SK-N-SH (cell line): ENCODE measurements at regions not wholly inside any gene's neighbourhood (a gene's known extent, or its start where the extent isn't known, plus 50 kb on each side); places are given as distances from the start of the nearest gene placed in this dataset.

Experiments used
- CTCF ChIA-PET: fragments of 300-600, 350-600 bp; formaldehyde crosslinking; extraction: SDS; loops from one replicate; lab custom pipeline; 2021; lab: Yijun Ruan, JAX
- POLR2A ChIA-PET: fragments of 350-600 bp; sonication (Branson Sonifier 250); formaldehyde crosslinking; extraction: SDS; loops from one replicate; lab custom pipeline; 2020; ENCODE audit warnings: antibody characterized with exemption, inconsistent platforms; lab: Yijun Ruan, JAX
- DNase-seq: peaks from one replicate; pipeline ENCODE4 v3.0.0; 2012
- H2AFZ ChIP-seq: fragments of 200-600 bp; sonication (generic); 2 replicates; pipeline ENCODE4 v1.8.1; 2016; ENCODE audit warnings: antibody characterized with exemption, mild to moderate bottlenecking, low read depth
- H3F3A ChIP-seq: fragments of 200-600 bp; sonication (generic); replicated peaks from 2 replicates; pipeline ENCODE3; 2016; ENCODE audit warnings: antibody characterized with exemption, mild to moderate bottlenecking; ENCODE audit not compliant: insufficient read depth
- H3K27ac ChIP-seq, 2 experiments: fragments of 200-500 bp in 1 of 2; fragments of 200-600 bp in 1 of 2; sonication (Bioruptor generic) in 1 of 2; sonication (generic), shearing (Covaris generic) in 1 of 2; 2 replicates each; pipeline versions ENCODE4 v1.5.1 to v1.6.1; 2014 to 2016; ENCODE audit warnings: low read depth in 2 of 2, inconsistent platforms in 1 of 2, low read length in 1 of 2, mild to moderate bottlenecking in 1 of 2, mixed read lengths in 1 of 2
- H3K27me3 ChIP-seq: fragments of 200-600 bp; sonication (generic), shearing (Covaris generic); 2 replicates; pipeline ENCODE4 v1.6.1; 2016; ENCODE audit warnings: mixed run types; ENCODE audit not compliant: insufficient read depth
- H3K36me3 ChIP-seq, 2 experiments: fragments of 200-500 bp in 1 of 2; fragments of 200-600 bp in 1 of 2; sonication (Bioruptor generic) in 1 of 2; sonication (generic) in 1 of 2; replicated peaks in 1 of 2; 2 replicates each; pipeline versions ENCODE3 to v1.5.1; 2014 to 2016; ENCODE audit warnings: low read length in 1 of 2, mild to moderate bottlenecking in 1 of 2; ENCODE audit not compliant: insufficient read depth in 2 of 2, control insufficient read depth in 1 of 2
- H3K4me1 ChIP-seq, 2 experiments: fragments of 200-500 bp in 1 of 2; fragments of 200-600 bp in 1 of 2; sonication (Bioruptor generic) in 1 of 2; sonication (generic), shearing (Covaris generic) in 1 of 2; 2 replicates each; pipeline versions ENCODE4 v1.5.1 to v1.6.1; 2014 to 2016; ENCODE audit warnings: low read depth in 1 of 2, low read length in 1 of 2, mixed run types in 1 of 2; ENCODE audit not compliant: insufficient read depth in 2 of 2, control insufficient read depth in 1 of 2
- H3K4me2 ChIP-seq: fragments of 200-600 bp; sonication (generic), shearing (Covaris generic); 2 replicates; pipeline ENCODE4 v1.6.1; 2017; ENCODE audit warnings: mixed run types
- H3K4me3 ChIP-seq, 2 experiments: fragments of 200-500 bp in 1 of 2; fragments of 200-600 bp in 1 of 2; sonication (Bioruptor generic) in 1 of 2; sonication (generic), shearing (Covaris generic) in 1 of 2; 2 replicates each; pipeline versions ENCODE4 v1.5.1 to v1.8.1; 2014 to 2016; ENCODE audit warnings: low read depth in 2 of 2, inconsistent platforms in 1 of 2, low read length in 1 of 2, mild to moderate bottlenecking in 1 of 2, mixed read lengths in 1 of 2, moderate library complexity in 1 of 2
- H3K79me2 ChIP-seq: fragments of 200-600 bp; sonication (generic); 2 replicates; pipeline ENCODE4 v1.8.1; 2017; ENCODE audit warnings: mild to moderate bottlenecking; ENCODE audit not compliant: insufficient read depth
- H3K9ac ChIP-seq: fragments of 200-600 bp; sonication (generic); 2 replicates; pipeline ENCODE4 v1.6.1; 2017; ENCODE audit warnings: mixed run types
- H3K9me2 ChIP-seq: fragments of 200-600 bp; sonication (generic); 2 replicates; pipeline ENCODE4 v1.6.1; 2017; ENCODE audit warnings: mixed run types
- H3K9me3 ChIP-seq: fragments of 200-600 bp; sonication (generic); 2 replicates; pipeline ENCODE4 v1.6.1; 2017; ENCODE audit warnings: mixed run types, mild to moderate bottlenecking, moderate library complexity
- H4K20me1 ChIP-seq: fragments of 200-600 bp; sonication (generic); 2 replicates; pipeline ENCODE4 v1.6.1; 2017; ENCODE audit warnings: mild to moderate bottlenecking, mixed run types; ENCODE audit not compliant: insufficient read depth
- ELF1 ChIP-seq: IDR thresholded peaks from 2 replicates; pipeline ENCODE4 v1.4.0; 2012
- FOXJ3 ChIP-seq: sonication (generic); formaldehyde crosslinking; IDR thresholded peaks from 2 replicates; pipeline ENCODE4 v1.5.1; 2020; ENCODE audit warnings: mild to moderate bottlenecking, missing genetic modification reagents
- FOXM1 ChIP-seq: IDR thresholded peaks from 2 replicates; pipeline ENCODE4 v1.4.0; 2012; ENCODE audit warnings: low read depth, mild to moderate bottlenecking
- JUND ChIP-seq: IDR thresholded peaks from 2 replicates; pipeline ENCODE4 v1.4.0; 2012
- NRF1 ChIP-seq: IDR thresholded peaks from 2 replicates; pipeline ENCODE4 v1.6.1; 2012; ENCODE audit warnings: low read depth, mild to moderate bottlenecking, low read length
- POLR2AphosphoS5 ChIP-seq: IDR thresholded peaks from 2 replicates; pipeline ENCODE4 v1.6.1; 2012; ENCODE audit warnings: low read depth, low read length
- RAD21 ChIP-seq: IDR thresholded peaks from 2 replicates; pipeline ENCODE4 v1.6.1; 2012; ENCODE audit warnings: mild to moderate bottlenecking, low read length
- RCOR1 ChIP-seq: fragments of 150-350 bp; IDR thresholded peaks from 2 replicates; pipeline ENCODE4 v1.6.1; 2017; ENCODE audit warnings: antibody characterized with exemption, low read length
- RFX5 ChIP-seq: IDR thresholded peaks from 2 replicates; pipeline ENCODE4 v1.6.1; 2012; ENCODE audit warnings: mild to moderate bottlenecking, improper control_type of control experiment, low read length
- TAF1 ChIP-seq: IDR thresholded peaks from 2 replicates; pipeline ENCODE4 v1.6.1; 2012; ENCODE audit warnings: low read depth, mild to moderate bottlenecking, low read length, moderate library complexity, borderline replicate concordance
- TEAD4 ChIP-seq: IDR thresholded peaks from 2 replicates; pipeline ENCODE4 v1.4.0; 2012; ENCODE audit warnings: mild to moderate bottlenecking, borderline replicate concordance; ENCODE audit not compliant: insufficient read depth
- TF ChIP-seq, protein P1 (sequence below): IDR thresholded peaks from 2 replicates; pipeline ENCODE4 v1.4.0; 2012; ENCODE audit warnings: low read depth, borderline replicate concordance
- TF ChIP-seq, protein P2 (sequence below): IDR thresholded peaks from 2 replicates; pipeline ENCODE4; 2012
- TF ChIP-seq, protein P3 (sequence below): fragments of 150-350 bp; IDR thresholded peaks from 2 replicates; pipeline ENCODE4 v1.6.1; 2017; ENCODE audit warnings: antibody characterized with exemption, low read length, low read depth, borderline replicate concordance
- TF ChIP-seq, protein P4 (sequence below): fragments of 200-600 bp; sonication (generic); IDR thresholded peaks from 2 replicates; pipeline ENCODE4 v1.6.1; 2017; ENCODE audit warnings: antibody characterized with exemption, mild to moderate bottlenecking, moderate library complexity

DNA sequence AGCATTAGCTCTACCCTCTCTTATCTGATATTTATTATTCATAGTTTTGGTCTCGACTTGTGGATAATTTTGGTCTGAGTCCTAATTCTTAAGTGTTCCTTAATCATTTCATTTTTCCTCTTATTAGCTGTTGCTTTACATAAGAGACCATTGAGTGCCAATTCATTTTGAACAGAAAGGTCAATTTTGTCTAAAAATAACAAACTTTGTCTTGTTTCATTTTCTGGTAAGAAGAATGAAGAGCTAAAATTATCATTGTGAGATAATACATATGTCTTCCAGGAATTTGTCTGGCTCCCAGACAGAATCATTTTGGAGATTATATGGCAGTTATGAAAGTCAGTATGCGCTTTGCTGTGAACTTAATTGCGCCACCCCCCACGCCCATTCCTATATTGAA lies 1471.8 kb downstream of the PCDH7 start (continued):
- TF ChIP-seq, protein P1, sequence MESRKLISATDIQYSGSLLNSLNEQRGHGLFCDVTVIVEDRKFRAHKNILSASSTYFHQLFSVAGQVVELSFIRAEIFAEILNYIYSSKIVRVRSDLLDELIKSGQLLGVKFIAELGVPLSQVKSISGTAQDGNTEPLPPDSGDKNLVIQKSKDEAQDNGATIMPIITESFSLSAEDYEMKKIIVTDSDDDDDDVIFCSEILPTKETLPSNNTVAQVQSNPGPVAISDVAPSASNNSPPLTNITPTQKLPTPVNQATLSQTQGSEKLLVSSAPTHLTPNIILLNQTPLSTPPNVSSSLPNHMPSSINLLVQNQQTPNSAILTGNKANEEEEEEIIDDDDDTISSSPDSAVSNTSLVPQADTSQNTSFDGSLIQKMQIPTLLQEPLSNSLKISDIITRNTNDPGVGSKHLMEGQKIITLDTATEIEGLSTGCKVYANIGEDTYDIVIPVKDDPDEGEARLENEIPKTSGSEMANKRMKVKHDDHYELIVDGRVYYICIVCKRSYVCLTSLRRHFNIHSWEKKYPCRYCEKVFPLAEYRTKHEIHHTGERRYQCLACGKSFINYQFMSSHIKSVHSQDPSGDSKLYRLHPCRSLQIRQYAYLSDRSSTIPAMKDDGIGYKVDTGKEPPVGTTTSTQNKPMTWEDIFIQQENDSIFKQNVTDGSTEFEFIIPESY, result no peak
- TF ChIP-seq FOXM1 (no peak), RAD21 (no peak), JUND (no peak), RCOR1 (no peak)
- TF ChIP-seq, all 33 proteins: peak for 0

DNA sequence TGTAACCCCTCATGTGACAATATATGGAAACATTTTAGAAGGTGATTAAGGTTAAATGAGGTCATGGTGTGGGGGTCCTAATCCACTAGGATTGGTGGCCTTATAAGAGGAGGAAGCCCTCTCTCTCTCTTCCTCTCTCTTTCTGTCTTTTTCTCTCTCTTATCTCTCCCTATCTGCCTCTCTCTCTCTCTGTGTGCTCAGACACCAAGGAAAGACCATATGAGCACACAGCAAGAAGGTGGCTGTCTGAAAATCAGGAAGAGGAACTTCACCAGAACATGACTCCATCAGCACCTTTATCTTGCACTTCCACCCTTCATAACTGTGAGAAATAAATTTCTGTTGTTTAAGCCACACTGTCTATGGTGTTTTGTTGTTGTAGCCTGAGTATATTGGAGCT lies 1472.2 kb downstream of the PCDH7 start:
- H3K9ac ChIP-seq, result no peak overlapping the region
- CTCF ChIA-PET, result no interaction called here
- H3K9me2 ChIP-seq, result no peaks in the 10 kb centered on the region; the same call in 1 of the 2 replicates
- no peaks in the 10 kb centered on the region for H3K79me2 ChIP-seq
- H3K4me1 ChIP-seq, result no peaks in the 10 kb centered on the region
- DNase-seq, result no peak
- H3K4me3 ChIP-seq, result no peak overlapping the region
- H3K27me3 ChIP-seq, result no peaks in the 10 kb centered on the region
- H3K36me3 ChIP-seq, result no peaks in the 10 kb centered on the region
- POLR2A ChIA-PET, result no interaction called here
- H4K20me1 ChIP-seq, result no peaks in the 10 kb centered on the region
- TF ChIP-seq RFX5 (no peak), TEAD4 (no peak), RAD21 (no peak), NRF1 (no peak), POLR2AphosphoS5 (no peak), RCOR1 (no peak), TAF1 (no peak), ELF1 (no peak), FOXJ3 (CRISPR knock-in tag) (no peak)
- TF ChIP-seq, protein P2, sequence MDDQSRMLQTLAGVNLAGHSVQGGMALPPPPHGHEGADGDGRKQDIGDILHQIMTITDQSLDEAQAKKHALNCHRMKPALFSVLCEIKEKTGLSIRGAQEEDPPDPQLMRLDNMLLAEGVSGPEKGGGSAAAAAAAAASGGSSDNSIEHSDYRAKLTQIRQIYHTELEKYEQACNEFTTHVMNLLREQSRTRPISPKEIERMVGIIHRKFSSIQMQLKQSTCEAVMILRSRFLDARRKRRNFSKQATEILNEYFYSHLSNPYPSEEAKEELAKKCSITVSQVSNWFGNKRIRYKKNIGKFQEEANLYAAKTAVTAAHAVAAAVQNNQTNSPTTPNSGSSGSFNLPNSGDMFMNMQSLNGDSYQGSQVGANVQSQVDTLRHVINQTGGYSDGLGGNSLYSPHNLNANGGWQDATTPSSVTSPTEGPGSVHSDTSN, result no peak
- TF ChIP-seq, protein P3, sequence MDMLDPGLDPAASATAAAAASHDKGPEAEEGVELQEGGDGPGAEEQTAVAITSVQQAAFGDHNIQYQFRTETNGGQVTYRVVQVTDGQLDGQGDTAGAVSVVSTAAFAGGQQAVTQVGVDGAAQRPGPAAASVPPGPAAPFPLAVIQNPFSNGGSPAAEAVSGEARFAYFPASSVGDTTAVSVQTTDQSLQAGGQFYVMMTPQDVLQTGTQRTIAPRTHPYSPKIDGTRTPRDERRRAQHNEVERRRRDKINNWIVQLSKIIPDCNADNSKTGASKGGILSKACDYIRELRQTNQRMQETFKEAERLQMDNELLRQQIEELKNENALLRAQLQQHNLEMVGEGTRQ, result no peak
- TF ChIP-seq, protein P1, result no peak
- TF ChIP-seq, protein P4, sequence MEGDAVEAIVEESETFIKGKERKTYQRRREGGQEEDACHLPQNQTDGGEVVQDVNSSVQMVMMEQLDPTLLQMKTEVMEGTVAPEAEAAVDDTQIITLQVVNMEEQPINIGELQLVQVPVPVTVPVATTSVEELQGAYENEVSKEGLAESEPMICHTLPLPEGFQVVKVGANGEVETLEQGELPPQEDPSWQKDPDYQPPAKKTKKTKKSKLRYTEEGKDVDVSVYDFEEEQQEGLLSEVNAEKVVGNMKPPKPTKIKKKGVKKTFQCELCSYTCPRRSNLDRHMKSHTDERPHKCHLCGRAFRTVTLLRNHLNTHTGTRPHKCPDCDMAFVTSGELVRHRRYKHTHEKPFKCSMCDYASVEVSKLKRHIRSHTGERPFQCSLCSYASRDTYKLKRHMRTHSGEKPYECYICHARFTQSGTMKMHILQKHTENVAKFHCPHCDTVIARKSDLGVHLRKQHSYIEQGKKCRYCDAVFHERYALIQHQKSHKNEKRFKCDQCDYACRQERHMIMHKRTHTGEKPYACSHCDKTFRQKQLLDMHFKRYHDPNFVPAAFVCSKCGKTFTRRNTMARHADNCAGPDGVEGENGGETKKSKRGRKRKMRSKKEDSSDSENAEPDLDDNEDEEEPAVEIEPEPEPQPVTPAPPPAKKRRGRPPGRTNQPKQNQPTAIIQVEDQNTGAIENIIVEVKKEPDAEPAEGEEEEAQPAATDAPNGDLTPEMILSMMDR, result no peak
- H3K9me3 ChIP-seq, result no peaks in the 10 kb centered on the region
- H3F3A ChIP-seq, result no peaks in the 10 kb centered on the region
- no peak overlapping the region for H2AFZ ChIP-seq
- H3K27ac ChIP-seq, result no peak overlapping the region
- no peak overlapping the region for H3K4me2 ChIP-seq
